ENCODE measurements at regions not wholly inside any gene's neighbourhood (a gene's known extent, or its start where the extent isn't known, plus 50 kb on each side); places are given as distances from the start of the nearest gene placed in this dataset.

- TF ChIP-seq, protein P1, sequence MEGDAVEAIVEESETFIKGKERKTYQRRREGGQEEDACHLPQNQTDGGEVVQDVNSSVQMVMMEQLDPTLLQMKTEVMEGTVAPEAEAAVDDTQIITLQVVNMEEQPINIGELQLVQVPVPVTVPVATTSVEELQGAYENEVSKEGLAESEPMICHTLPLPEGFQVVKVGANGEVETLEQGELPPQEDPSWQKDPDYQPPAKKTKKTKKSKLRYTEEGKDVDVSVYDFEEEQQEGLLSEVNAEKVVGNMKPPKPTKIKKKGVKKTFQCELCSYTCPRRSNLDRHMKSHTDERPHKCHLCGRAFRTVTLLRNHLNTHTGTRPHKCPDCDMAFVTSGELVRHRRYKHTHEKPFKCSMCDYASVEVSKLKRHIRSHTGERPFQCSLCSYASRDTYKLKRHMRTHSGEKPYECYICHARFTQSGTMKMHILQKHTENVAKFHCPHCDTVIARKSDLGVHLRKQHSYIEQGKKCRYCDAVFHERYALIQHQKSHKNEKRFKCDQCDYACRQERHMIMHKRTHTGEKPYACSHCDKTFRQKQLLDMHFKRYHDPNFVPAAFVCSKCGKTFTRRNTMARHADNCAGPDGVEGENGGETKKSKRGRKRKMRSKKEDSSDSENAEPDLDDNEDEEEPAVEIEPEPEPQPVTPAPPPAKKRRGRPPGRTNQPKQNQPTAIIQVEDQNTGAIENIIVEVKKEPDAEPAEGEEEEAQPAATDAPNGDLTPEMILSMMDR (conservative IDR thresholded peaks at IDR 0.05; ENCODE audit: control insufficient read depth, insufficient read depth, low read depth, low read length) = no peak
- no peak for DNase-seq (ENCODE audit: low read depth)
- no peak overlapping the region for H3K4me3 ChIP-seq (ENCODE audit: control insufficient read depth, low read depth, low read length)
Observed at GRCh38 chr11:32325187-32325586, 110.2 kb downstream of the WT1 start.

DNA sequence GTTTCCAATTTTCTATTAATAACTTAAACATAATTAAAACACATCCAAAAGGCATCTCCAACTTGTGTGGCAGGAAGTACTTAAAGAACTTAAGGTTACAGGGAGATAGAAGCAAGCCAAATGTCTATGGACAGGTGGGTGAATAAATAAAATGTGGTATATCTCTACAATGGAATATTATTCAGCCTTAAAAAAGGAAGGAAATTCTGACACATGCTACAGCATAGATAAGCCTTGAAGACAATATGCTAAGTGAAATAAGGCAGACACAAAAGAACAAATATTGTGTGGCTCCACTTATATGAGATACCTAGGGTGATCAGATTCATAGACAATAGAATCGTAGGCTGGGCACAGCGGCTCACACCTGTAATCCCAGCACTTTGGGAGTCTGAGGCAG, 109.6 kb downstream of the WT1 start:
- DNase-seq (ENCODE audit: low read depth) = no peak
- TF ChIP-seq, protein P1 (conservative IDR thresholded peaks at IDR 0.05; ENCODE audit: control insufficient read depth, insufficient read depth, low read depth, low read length) = no peak
- H3K4me3 ChIP-seq (ENCODE audit: control insufficient read depth, low read depth, low read length) = no peak overlapping the region

GRCh38 chr11:32326522-32326921, 108.8 kb downstream of the WT1 start:
- H3K4me3 ChIP-seq (ENCODE audit: control insufficient read depth, low read depth, low read length) = no peak overlapping the region
- DNase-seq (ENCODE audit: low read depth) = no peak
- TF ChIP-seq, protein P1 (conservative IDR thresholded peaks at IDR 0.05; ENCODE audit: control insufficient read depth, insufficient read depth, low read depth, low read length) = no peak

DNA sequence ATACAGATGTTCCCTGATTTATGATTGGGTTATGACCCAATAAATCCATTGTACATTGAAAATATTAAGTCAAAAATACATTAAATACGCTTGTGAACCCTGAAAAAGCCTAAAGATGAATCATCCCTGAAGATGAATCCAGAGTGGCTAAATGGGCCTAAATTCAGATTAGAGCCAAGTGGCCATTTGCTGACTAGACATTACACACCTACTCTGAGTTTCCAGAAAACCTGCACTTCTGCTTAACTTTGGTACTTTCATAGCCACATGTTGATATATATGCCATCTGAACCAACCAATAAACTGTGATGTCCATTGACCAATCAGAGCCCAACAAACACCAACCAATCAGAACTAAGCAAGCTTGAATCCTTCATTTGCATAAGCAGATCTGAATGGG, 106.9 kb downstream of the WT1 start:
- TF ChIP-seq, protein P1 (conservative IDR thresholded peaks at IDR 0.05; ENCODE audit: control insufficient read depth, insufficient read depth, low read depth, low read length) = no peak

DNA sequence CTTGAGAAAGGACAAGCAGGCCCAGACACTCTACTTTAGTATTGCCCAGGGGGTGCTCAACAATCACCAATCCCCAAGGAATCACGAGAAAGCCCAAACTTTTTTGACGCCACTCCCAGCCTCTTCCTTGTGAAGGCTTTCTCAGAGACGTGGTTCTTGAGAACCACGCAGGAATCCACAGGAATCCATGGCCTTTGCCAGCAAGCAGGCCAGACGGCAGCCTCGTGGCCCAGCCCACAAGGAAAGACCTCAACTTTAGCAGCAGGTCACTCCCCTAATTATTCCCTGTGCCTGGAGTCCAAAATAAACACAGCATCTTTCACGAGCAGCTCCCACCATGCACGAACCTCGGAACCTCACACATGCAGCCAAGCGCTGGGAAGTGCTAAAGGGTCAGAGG, 104.2 kb downstream of the WT1 start:
- TF ChIP-seq, protein P1 (conservative IDR thresholded peaks at IDR 0.05; ENCODE audit: control insufficient read depth, insufficient read depth, low read depth, low read length) = no peak
- DNase-seq (ENCODE audit: low read depth) = no peak
- H3K4me3 ChIP-seq (ENCODE audit: control insufficient read depth, low read depth, low read length) = no peak overlapping the region

More for the DNA sequence above, 106.9 kb downstream of the WT1 start:
- DNase-seq (ENCODE audit: low read depth) = no peak
- no peak overlapping the region for H3K4me3 ChIP-seq (ENCODE audit: control insufficient read depth, low read depth, low read length)

- TF ChIP-seq, protein P1 (conservative IDR thresholded peaks at IDR 0.05; ENCODE audit: control insufficient read depth, insufficient read depth, low read depth, low read length) = no peak
- DNase-seq (ENCODE audit: low read depth) = no peak
- no peak overlapping the region for H3K4me3 ChIP-seq (ENCODE audit: control insufficient read depth, low read depth, low read length)
Observed at GRCh38 chr11:32331792-32332191, 103.5 kb downstream of the WT1 start.

GRCh38 chr11:32332990-32333319, 102.4 kb downstream of the WT1 start:
- no peak for DNase-seq (ENCODE audit: low read depth)
- TF ChIP-seq, protein P1 (conservative IDR thresholded peaks at IDR 0.05; ENCODE audit: control insufficient read depth, insufficient read depth, low read depth, low read length) = no peak
- no peak overlapping the region for H3K4me3 ChIP-seq (ENCODE audit: control insufficient read depth, low read depth, low read length)
